OCI-LY7 (cell line): ENCODE measurements at regions not wholly inside any gene's neighbourhood (a gene's known extent, or its start where the extent isn't known, plus 50 kb on each side); places are given as distances from the start of the nearest gene placed in this dataset.
A peak's percentile ranks its signal among the peaks of the same experiment; 100 is the strongest.

Experiments used
- BruUV-seq: library from RNA; stranded (reverse); fragments of 400-500 nt; replicated peaks from 2 replicates; lab custom pipeline; 2021; lab: Mats Ljungman, UMichigan
- CTCF ChIA-PET: fragments of 300-600 bp; sonication (Branson Sonifier 250); formaldehyde crosslinking; loops from one replicate; lab custom pipeline; 2022; ENCODE audit warnings: antibody characterized with exemption; ENCODE audit not compliant: unreplicated experiment; lab: Charles Lee
- POLR2A ChIA-PET: fragments of 300-600 bp; sonication (Branson Sonifier 250); formaldehyde crosslinking; loops from one replicate; lab custom pipeline; 2022; ENCODE audit warnings: antibody characterized with exemption; lab: Charles Lee
- DNase-seq: peaks from one replicate; pipeline ENCODE4 v3.0.0-alpha.2; 2015; ENCODE audit warnings: low spot score
- H2AFZ ChIP-seq: fragments of 200-600 bp; sonication (generic), shearing (Covaris generic); 2 replicates; pipeline ENCODE4 v1.6.1; 2014; ENCODE audit warnings: mild to moderate bottlenecking, antibody characterized with exemption, low read length, moderate library complexity
- H3K27ac ChIP-seq: fragments of 200-600 bp; sonication (generic); 2 replicates; pipeline ENCODE4 v1.5.1; 2014; ENCODE audit warnings: mixed run types, low read depth, mild to moderate bottlenecking, moderate library complexity, low read length, inconsistent platforms; ENCODE audit not compliant: poor library complexity, severe bottlenecking
- H3K36me3 ChIP-seq: fragments of 200-600 bp; sonication (generic); 2 replicates; pipeline ENCODE4 v1.6.1; 2014; ENCODE audit warnings: mild to moderate bottlenecking, antibody characterized with exemption, low read length, moderate library complexity, mixed read lengths; ENCODE audit not compliant: insufficient read depth
- H3K4me1 ChIP-seq: fragments of 200-600 bp; sonication (generic); 2 replicates; pipeline ENCODE4 v1.5.1; 2014; ENCODE audit warnings: mild to moderate bottlenecking, low read length; ENCODE audit not compliant: insufficient read depth, poor library complexity, severe bottlenecking
- H3K4me2 ChIP-seq: fragments of 200-600 bp; sonication (generic); 2 replicates; pipeline ENCODE4 v1.6.1; 2014; ENCODE audit warnings: mild to moderate bottlenecking, low read length
- H3K4me3 ChIP-seq: fragments of 200-600 bp; sonication (generic); 2 replicates; pipeline ENCODE4 v1.5.1; 2014; ENCODE audit warnings: mild to moderate bottlenecking, low read depth, low read length; ENCODE audit not compliant: poor library complexity, severe bottlenecking
- H3K79me2 ChIP-seq: fragments of 200-600 bp; sonication (generic); 2 replicates; pipeline ENCODE4 v1.6.1; 2016; ENCODE audit warnings: low read depth, mild to moderate bottlenecking, low read length, moderate library complexity, mixed read lengths; ENCODE audit not compliant: insufficient read depth
- H3K9me2 ChIP-seq: fragments of 200-600 bp; sonication (generic); 2 replicates; pipeline ENCODE4 v1.6.1; 2016; ENCODE audit warnings: mild to moderate bottlenecking, low read length, mixed read lengths; ENCODE audit not compliant: insufficient read depth
- H3K9me3 ChIP-seq: fragments of 200-600 bp; sonication (generic); 2 replicates; pipeline ENCODE4 v1.6.1; 2014; ENCODE audit warnings: mild to moderate bottlenecking, mixed run types, low read length, mixed read lengths
- H4K20me1 ChIP-seq: fragments of 200-600 bp; sonication (generic); 2 replicates; pipeline ENCODE4 v1.6.1; 2014; ENCODE audit warnings: mild to moderate bottlenecking, antibody characterized with exemption, low read length, moderate library complexity, mixed read lengths; ENCODE audit not compliant: insufficient read depth
- EZH2phosphoT487 ChIP-seq: fragments of 200-600 bp; sonication (generic); IDR thresholded peaks from 2 replicates; pipeline ENCODE4 v1.6.1; 2018; ENCODE audit warnings: low read depth, borderline replicate concordance, mild to moderate bottlenecking, mixed run types, antibody characterized with exemption, low read length, moderate library complexity, mixed read lengths
- intact Hi-C: fragments of 100-400 bp; cut with micrococcal nuclease; formaldehyde crosslinking; loops from one replicate; pipeline ENCODE4 v1.10.0; 2022; ENCODE audit not compliant: unreplicated experiment
- TF ChIP-seq, protein P1 (sequence below): fragments of 200-600 bp; sonication (generic); conservative IDR thresholded peaks from 2 replicates; pipeline ENCODE4 v1.5.1; 2014; ENCODE audit warnings: mild to moderate bottlenecking, antibody characterized with exemption, low read length, moderate library complexity, mixed read lengths

DNA sequence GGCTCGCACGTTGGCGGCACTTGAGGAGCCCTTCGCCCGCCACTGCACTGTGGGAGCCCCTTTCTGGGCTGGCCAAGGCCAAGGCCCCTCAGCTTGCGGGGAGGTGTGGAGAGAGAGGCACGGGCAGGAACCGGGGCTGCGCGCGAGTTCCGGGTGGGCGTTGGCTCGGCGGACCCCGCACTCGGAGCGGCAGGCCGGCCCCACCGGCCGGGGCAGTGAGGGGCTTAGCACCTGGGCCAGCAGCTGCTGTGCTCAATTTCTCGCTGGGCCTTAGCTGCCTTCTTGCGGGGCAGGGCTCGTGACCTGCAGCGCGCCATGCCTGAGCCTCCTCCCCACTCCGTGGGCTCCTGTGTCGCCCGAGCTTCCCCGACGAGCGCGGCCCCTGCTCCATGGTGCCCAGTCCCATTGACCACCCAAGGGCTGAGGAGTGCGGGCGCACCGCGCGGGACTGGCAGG, 71.6 kb upstream of the CNTN1 start:
- no peaks in the 10 kb centered on the region for H3K79me2 ChIP-seq
- H3K4me2 ChIP-seq: no peak overlapping the region
- BruUV-seq: no TSS peak
- H3K36me3 ChIP-seq: no peaks in the 10 kb centered on the region
- TF ChIP-seq, protein P1, sequence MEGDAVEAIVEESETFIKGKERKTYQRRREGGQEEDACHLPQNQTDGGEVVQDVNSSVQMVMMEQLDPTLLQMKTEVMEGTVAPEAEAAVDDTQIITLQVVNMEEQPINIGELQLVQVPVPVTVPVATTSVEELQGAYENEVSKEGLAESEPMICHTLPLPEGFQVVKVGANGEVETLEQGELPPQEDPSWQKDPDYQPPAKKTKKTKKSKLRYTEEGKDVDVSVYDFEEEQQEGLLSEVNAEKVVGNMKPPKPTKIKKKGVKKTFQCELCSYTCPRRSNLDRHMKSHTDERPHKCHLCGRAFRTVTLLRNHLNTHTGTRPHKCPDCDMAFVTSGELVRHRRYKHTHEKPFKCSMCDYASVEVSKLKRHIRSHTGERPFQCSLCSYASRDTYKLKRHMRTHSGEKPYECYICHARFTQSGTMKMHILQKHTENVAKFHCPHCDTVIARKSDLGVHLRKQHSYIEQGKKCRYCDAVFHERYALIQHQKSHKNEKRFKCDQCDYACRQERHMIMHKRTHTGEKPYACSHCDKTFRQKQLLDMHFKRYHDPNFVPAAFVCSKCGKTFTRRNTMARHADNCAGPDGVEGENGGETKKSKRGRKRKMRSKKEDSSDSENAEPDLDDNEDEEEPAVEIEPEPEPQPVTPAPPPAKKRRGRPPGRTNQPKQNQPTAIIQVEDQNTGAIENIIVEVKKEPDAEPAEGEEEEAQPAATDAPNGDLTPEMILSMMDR: no peak
- TF ChIP-seq EZH2phosphoT487: no peak
- no peak for DNase-seq
- ChIA-PET POLR2A (interaction anchor here (0.9 kb wide), 1 partner anchor 17 kb away, joined by 3 read pairs; no protein-coding TSS in a partner anchor), CTCF (no interaction called here)
- H4K20me1 ChIP-seq: no peaks in the 10 kb centered on the region
- intact Hi-C loops: no loop called here
- H2AFZ ChIP-seq: no peak overlapping the region
- no peak overlapping the region for H3K27ac ChIP-seq
- no peak overlapping the region for H3K4me3 ChIP-seq
- no peaks in the 10 kb centered on the region for H3K4me1 ChIP-seq
- no peaks in the 10 kb centered on the region for H3K9me3 ChIP-seq
- H3K9me2 ChIP-seq: no peaks in the 10 kb centered on the region; the same call in 1 of the 2 replicates

DNA sequence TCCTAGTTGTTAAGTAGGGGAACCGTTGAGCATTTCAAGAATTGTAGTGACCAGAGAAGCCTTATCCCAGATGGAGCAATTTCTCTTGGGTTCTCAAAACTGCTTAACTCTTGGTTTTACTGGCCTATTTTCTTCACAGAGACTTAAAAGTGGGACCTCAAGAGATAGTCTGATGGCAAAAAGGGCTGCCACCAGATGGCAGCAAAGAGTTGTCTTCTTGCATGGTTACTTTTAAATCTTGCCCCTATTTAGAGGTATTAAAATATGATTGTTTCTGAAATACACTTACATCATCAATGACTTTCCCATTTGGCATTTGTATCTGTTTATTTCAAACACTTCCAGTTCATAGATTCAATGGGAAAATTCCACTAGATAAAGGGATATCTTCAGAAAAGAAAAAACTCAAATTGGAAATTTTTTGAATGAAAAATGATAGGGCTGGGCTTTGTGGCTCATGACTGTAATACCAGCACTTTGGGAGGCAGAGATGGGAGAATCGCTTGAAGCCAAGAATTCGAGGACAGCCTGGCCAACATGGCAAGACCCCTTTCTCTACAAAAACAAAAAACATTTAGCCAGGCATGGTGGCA, 69.9 kb upstream of the CNTN1 start:
- intact Hi-C loops: loop anchor here (1.0 kb wide), 1 partner anchor 299 kb away; no protein-coding TSS in a partner anchor
- no TSS peak for BruUV-seq
- no peaks in the 10 kb centered on the region for H3K36me3 ChIP-seq
- ChIA-PET CTCF (no interaction called here), POLR2A (no interaction called here)
- H3K9me3 ChIP-seq: no peaks in the 10 kb centered on the region
- no peaks in the 10 kb centered on the region for H3K79me2 ChIP-seq
- no peaks in the 10 kb centered on the region for H4K20me1 ChIP-seq
- no peaks in the 10 kb centered on the region for H3K9me2 ChIP-seq
- TF ChIP-seq, protein P1: peak; percentile 94
- no peak for TF ChIP-seq EZH2phosphoT487
- H3K4me3 ChIP-seq: no peak overlapping the region
- no peaks in the 10 kb centered on the region for H3K4me1 ChIP-seq
- H3K4me2 ChIP-seq: no peak overlapping the region
- peak; percentile 59 for DNase-seq
- no peak overlapping the region for H2AFZ ChIP-seq
- no peak overlapping the region for H3K27ac ChIP-seq

- H3K36me3 ChIP-seq: no peaks in the 10 kb centered on the region
- H4K20me1 ChIP-seq: no peaks in the 10 kb centered on the region
- no peaks in the 10 kb centered on the region for H3K79me2 ChIP-seq
- H3K9me3 ChIP-seq: no peaks in the 10 kb centered on the region
- ChIA-PET POLR2A (no interaction called here), CTCF (no interaction called here)
- intact Hi-C loops: no loop called here
- H3K27ac ChIP-seq: no peak overlapping the region
- no peak overlapping the region for H3K4me3 ChIP-seq
- H3K4me2 ChIP-seq: no peak overlapping the region
- no peaks in the 10 kb centered on the region for H3K4me1 ChIP-seq
- DNase-seq: no peak
- H3K9me2 ChIP-seq: no peaks in the 10 kb centered on the region
- BruUV-seq: no TSS peak
- TF ChIP-seq, protein P1: no peak
- TF ChIP-seq EZH2phosphoT487: no peak
- H2AFZ ChIP-seq: no peak overlapping the region
These were observed 60.1 kb upstream of the CNTN1 start for GRCh38 chr12:40632171-40632570.
